HFF-Myc (cell line): ENCODE measurements at regions not wholly inside any gene's neighbourhood (a gene's known extent, or its start where the extent isn't known, plus 50 kb on each side); places are given as distances from the start of the nearest gene placed in this dataset.

Source experiments
- DNase-seq: peaks from one replicate; pipeline ENCODE4 v3.0.0-alpha.2; 2011; ENCODE audit warnings: low read depth; ENCODE audit errors: extremely low read depth
- H3K4me3 ChIP-seq: replicated peaks from 2 replicates; pipeline ENCODE4 v1.5.1; 2011; ENCODE audit warnings: low read depth, mild to moderate bottlenecking, control low read depth, low read length
- TF ChIP-seq, protein P1 (sequence below): IDR thresholded peaks from 2 replicates; pipeline ENCODE4 v1.5.1; 2012; ENCODE audit warnings: mild to moderate bottlenecking, low read depth, low read length, control low read depth; ENCODE audit errors: missing control alignments

DNA sequence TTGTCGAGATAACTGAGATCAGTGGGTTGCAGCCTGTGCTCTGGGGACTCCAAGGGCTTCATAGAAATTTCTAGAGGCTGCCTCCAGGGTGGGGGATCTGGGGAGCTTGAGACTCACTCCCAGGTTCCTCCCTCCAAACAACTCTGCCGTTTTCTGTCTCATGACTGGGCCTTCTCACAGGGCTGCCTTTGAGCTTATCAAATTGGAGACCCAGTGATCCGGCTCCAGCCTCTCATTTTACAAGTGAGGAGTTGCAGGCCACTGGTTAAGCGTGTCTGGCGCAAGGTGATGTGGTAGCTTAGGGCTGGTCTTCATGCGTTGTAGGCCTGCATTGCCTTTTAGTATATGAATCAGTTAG is 85.8 kb downstream of the SLC25A47 start:
- no peak for DNase-seq
- no peak overlapping the region for H3K4me3 ChIP-seq
- TF ChIP-seq, protein P1, sequence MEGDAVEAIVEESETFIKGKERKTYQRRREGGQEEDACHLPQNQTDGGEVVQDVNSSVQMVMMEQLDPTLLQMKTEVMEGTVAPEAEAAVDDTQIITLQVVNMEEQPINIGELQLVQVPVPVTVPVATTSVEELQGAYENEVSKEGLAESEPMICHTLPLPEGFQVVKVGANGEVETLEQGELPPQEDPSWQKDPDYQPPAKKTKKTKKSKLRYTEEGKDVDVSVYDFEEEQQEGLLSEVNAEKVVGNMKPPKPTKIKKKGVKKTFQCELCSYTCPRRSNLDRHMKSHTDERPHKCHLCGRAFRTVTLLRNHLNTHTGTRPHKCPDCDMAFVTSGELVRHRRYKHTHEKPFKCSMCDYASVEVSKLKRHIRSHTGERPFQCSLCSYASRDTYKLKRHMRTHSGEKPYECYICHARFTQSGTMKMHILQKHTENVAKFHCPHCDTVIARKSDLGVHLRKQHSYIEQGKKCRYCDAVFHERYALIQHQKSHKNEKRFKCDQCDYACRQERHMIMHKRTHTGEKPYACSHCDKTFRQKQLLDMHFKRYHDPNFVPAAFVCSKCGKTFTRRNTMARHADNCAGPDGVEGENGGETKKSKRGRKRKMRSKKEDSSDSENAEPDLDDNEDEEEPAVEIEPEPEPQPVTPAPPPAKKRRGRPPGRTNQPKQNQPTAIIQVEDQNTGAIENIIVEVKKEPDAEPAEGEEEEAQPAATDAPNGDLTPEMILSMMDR, result no peak

DNA sequence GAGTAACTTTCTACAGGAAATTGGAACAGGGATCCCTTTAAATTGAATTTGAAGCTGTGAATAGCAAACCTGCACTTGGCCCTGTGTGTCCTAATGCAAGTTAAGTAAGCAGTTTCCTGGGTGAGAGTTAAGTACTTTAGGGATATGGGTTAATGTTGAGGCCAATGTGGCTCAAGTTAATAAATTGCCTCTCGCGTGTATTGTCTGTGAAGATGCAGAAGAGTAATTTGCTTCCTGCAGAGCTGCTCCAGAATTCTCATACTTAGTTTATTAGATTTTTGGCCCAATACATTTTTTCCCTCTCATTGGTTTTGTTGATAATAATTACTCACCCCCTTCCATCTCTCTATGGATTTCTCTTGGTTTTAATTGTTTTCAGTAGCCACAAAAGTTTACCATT is 86.5 kb downstream of the SLC25A47 start:
- TF ChIP-seq, protein P1, result no peak
- DNase-seq, result no peak
- H3K4me3 ChIP-seq, result no peak overlapping the region

GRCh38 chr14:100410056-100410565 is 87.0 kb downstream of the SLC25A47 start:
- DNase-seq, result no peak
- TF ChIP-seq, protein P1, result no peak
- no peak overlapping the region for H3K4me3 ChIP-seq

DNA sequence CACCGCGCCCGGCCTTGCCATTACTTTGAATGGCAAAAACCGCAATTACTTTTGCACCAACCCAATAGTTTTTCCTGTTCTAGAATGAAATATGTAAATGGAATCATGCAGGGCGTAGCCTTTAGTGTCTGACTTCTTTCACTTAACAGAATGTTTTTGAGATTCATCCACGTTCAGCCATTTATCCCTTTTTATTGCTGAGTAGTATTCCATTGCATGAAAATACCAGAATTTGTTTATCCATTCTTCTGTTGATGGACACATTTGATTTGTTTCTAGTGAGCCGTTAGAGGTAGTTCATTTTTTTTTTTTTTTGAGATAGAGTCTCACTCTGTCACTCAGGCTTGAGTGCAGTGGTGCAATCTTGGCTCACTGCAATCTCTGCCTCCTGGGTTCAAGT is 90.6 kb downstream of the SLC25A47 start:
- no peak for DNase-seq
- H3K4me3 ChIP-seq, result no peak overlapping the region
- TF ChIP-seq, protein P1, result no peak

DNA sequence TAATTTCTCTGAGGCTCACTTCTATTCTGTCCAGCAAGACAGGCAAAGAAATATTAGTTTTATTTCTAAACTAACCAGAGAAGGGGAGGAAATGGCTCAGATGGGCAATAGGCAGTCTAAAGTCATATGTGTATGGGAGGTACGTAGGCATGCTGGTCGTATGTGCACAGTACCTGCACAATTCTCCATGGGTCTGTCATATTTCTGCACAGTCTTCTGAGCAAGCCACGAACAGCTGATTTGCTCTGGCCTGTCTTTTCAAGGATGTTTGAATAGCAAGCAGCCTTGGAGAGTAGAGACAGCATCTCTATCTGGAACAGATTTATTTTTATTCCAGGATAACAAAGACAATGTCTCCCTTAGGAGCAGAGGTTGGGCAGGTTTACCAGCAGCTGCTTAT is 92.1 kb downstream of the SLC25A47 start:
- no peak for DNase-seq
- TF ChIP-seq, protein P1, result no peak
- no peak overlapping the region for H3K4me3 ChIP-seq

GRCh38 chr14:100416081-100416680 is 93.0 kb downstream of the SLC25A47 start:
- TF ChIP-seq, protein P1, result no peak
- no peak for DNase-seq
- H3K4me3 ChIP-seq, result no peak overlapping the region
